ENCODE measurements at regions not wholly inside any gene's neighbourhood (a gene's known extent, or its start where the extent isn't known, plus 50 kb on each side); places are given as distances from the start of the nearest gene placed in this dataset.

GRCh38 chr1:29583727-29584126, 347.4 kb downstream of the PTPRU start:
- TF ChIP-seq POLR2A (IDR thresholded peaks at IDR 0.05), result no peak
- TF ChIP-seq, protein P1, sequence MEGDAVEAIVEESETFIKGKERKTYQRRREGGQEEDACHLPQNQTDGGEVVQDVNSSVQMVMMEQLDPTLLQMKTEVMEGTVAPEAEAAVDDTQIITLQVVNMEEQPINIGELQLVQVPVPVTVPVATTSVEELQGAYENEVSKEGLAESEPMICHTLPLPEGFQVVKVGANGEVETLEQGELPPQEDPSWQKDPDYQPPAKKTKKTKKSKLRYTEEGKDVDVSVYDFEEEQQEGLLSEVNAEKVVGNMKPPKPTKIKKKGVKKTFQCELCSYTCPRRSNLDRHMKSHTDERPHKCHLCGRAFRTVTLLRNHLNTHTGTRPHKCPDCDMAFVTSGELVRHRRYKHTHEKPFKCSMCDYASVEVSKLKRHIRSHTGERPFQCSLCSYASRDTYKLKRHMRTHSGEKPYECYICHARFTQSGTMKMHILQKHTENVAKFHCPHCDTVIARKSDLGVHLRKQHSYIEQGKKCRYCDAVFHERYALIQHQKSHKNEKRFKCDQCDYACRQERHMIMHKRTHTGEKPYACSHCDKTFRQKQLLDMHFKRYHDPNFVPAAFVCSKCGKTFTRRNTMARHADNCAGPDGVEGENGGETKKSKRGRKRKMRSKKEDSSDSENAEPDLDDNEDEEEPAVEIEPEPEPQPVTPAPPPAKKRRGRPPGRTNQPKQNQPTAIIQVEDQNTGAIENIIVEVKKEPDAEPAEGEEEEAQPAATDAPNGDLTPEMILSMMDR (IDR thresholded peaks at IDR 0.05), result no peak

Data from ovary (tissue), 3 donors.